Dendritic cell treated with granulocyte-macrophage colony-stimulating factor and Interleukin-4, amounts not matched to agents 40 ng/mL and 50 ng/mL, for 4 days (primary cell): ENCODE measurements at regions not wholly inside any gene's neighbourhood (a gene's known extent, or its start where the extent isn't known, plus 50 kb on each side); places are given as distances from the start of the nearest gene placed in this dataset.
"Not testable (repeated sequence)": the region's sequence is repeated elsewhere in the genome, so short reads cannot be mapped to it uniquely, and the experiment has no call there.

ENCODE experiments used
- H3K27ac Mint-ChIP-seq: one replicate; pipeline ENCODE4 v1.8.0; 2022; ENCODE audit warnings: mild to moderate bottlenecking, mixed read lengths
- H3K27me3 Mint-ChIP-seq: one replicate; pipeline ENCODE4 v1.8.0; 2022; ENCODE audit warnings: mild to moderate bottlenecking, mixed read lengths
- H3K36me3 Mint-ChIP-seq: one replicate; pipeline ENCODE4 v1.8.0; 2022; ENCODE audit warnings: low read depth, mixed read lengths
- H3K4me1 Mint-ChIP-seq: one replicate; pipeline ENCODE4 v1.8.0; 2022; ENCODE audit warnings: low read depth, mixed read lengths
- H3K4me3 Mint-ChIP-seq: one replicate; pipeline ENCODE4 v1.8.0; 2022; ENCODE audit warnings: mild to moderate bottlenecking, moderate library complexity, mixed read lengths
- H3K9me3 Mint-ChIP-seq: one replicate; pipeline ENCODE4 v1.8.0; 2022; ENCODE audit warnings: mixed read lengths
- intact Hi-C: fragments of 100-400 bp; cut with micrococcal nuclease; formaldehyde crosslinking; loops from one replicate; pipeline ENCODE4 v1.15.0; 2022

DNA sequence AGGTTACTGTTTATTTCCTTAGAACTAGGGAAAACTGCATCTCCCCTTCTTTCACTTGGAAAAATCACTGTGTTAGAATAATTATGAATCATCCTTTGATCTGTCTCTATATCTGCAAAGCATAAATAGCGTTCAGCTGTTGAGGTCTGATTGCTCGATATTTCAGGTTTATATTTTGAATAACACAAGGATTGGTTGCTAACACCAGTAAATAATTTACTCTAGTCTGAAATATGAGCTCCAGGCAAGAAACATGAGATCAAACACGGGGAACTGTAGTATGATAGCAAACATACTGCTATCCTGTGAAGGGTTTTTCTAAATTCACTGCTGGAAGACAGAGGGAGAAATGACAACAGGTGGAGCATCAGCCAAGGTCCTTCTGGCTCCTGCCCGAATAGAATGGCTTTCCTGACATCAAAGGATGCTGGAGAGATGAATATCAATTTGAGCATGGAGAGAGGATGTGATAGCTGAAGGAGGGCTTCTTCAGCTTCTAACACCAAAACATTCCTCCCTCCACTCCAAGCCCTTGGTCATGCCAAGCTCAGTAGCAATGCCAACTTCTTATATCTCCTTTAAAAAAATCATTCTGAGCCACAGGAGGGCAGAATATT, 450.3 kb downstream of the SHISA9 start:
- H3K27ac Mint-ChIP-seq = no peak overlapping the region
- H3K27me3 Mint-ChIP-seq = no peaks in the 10 kb centered on the region
- no peak overlapping the region for H3K4me3 Mint-ChIP-seq
- intact Hi-C loops = no loop called here
- H3K4me1 Mint-ChIP-seq = no peaks in the 10 kb centered on the region
- no peaks in the 10 kb centered on the region for H3K36me3 Mint-ChIP-seq
- peaks cover 12% of the 10 kb centered on the region for H3K9me3 Mint-ChIP-seq

DNA sequence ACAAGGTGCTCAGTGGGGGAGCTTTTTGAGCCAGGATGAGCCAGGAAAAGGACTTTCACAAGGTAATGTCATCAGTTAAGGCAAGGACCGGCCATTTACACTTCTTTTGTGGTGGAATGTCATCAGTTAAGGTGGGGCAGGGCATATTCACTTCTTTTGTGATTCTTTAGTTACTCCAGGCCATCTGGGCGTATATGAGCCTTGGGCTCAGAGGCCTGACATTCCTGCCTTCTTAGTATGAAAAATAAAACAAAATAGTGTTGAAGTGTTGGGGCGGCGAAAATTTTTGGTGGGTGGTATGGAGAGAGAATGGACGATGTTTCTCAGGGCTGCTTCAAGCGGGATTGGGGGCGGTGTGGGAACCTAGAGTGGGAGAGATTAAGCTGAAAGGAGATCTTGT, 451.4 kb downstream of the SHISA9 start:
- H3K27ac Mint-ChIP-seq, H3K36me3 Mint-ChIP-seq, H3K4me3 Mint-ChIP-seq, H3K4me1 Mint-ChIP-seq, intact Hi-C loops, H3K27me3 Mint-ChIP-seq: not testable (repeated sequence)
- peaks cover 20% of the 10 kb centered on the region for H3K9me3 Mint-ChIP-seq

DNA sequence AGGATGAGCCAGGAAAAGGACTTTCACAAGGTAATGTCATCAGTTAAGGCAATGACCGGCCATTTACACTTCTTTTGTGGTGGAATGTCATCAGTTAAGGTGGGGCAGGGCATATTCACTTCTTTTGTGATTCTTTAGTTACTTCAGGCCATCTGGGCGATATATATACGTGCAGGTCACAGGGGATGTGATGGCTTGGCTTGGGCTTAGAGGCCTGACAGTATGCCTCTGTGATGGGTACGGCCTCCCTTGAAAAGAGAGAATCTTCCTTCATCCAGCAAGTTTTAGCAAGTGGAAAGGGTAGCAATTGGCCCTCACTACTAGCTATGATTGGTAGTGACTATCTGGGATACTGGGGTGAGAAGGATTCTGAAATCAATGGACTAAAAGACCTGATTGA, 456.4 kb downstream of the SHISA9 start:
- H3K4me1 Mint-ChIP-seq, H3K27me3 Mint-ChIP-seq, H3K27ac Mint-ChIP-seq, H3K36me3 Mint-ChIP-seq, H3K4me3 Mint-ChIP-seq, intact Hi-C loops: not testable (repeated sequence)
- H3K9me3 Mint-ChIP-seq = peaks cover 42% of the 10 kb centered on the region

DNA sequence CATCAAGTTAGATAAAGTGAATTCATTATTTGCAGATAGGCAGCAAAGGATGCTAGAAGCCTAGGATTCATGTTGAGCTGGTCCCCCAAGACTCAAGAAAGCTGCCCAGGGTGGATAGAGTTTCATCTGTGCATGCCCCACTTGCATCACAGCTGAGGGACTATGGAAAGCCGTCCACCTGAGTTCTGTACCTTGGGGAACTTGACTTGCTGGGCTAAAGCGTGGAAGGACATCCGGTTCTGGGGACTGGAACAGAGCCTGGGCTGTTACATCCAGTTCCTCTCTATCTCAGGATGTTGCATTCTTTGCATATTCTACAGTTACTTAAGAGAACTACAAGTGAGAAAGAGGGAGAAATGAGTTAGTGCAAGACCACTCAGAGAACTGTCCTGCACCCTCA, 458.4 kb downstream of the SHISA9 start:
- Mint-ChIP-seq H3K4me3 (no peak overlapping the region), H3K4me1 (no peaks in the 10 kb centered on the region), H3K27me3 (no peaks in the 10 kb centered on the region), H3K9me3 (peaks cover 42% of the 10 kb centered on the region), H3K27ac (no peak overlapping the region), H3K36me3 (no peaks in the 10 kb centered on the region)
- intact Hi-C loops = no loop called here

DNA sequence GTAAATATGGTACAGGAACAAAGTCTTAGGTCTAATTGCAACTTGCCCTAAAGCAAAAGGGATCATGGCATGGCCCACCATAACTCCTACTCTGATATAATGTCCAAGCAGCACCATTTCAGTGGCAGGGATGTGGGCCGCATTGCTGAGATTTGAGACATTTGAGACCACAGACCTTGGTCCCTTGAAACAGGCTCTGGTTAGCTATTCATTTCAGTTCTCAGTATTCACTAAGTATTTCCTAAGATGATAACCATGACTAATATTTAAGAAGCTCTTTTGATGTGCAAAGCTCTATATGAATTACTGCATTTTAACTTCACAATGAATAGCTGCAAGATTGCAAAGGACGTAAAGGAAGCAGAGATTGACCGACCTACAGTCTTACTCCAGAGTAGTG, 471.0 kb downstream of the SHISA9 start:
- Mint-ChIP-seq H3K9me3 (no peaks in the 10 kb centered on the region), H3K4me1 (no peaks in the 10 kb centered on the region), H3K27me3 (no peaks in the 10 kb centered on the region), H3K4me3 (no peak overlapping the region), H3K36me3 (no peaks in the 10 kb centered on the region), H3K27ac (no peak overlapping the region)
- intact Hi-C loops = no loop called here

DNA sequence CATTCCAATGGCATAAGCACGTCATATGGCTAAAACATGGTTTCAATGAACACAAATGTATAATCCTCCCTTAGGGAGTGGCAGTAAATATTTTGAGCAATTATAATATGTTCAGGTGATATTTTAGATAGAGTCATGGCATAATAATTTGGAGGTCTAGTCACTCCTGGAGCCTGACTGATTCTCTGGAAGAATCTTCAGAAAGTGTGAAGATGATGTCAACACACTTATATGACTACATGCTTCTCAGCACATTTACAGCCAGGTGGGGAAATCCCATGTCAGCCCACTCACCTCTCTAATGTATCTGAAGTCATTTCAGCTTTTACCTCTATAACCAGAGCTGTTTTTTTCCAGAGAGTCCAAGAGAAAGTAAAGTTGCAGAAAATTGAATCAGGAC, 474.8 kb downstream of the SHISA9 start:
- H3K36me3 Mint-ChIP-seq = no peaks in the 10 kb centered on the region
- no peak overlapping the region for H3K4me3 Mint-ChIP-seq
- H3K9me3 Mint-ChIP-seq = peaks cover 6% of the 10 kb centered on the region
- intact Hi-C loops = no loop called here
- H3K27ac Mint-ChIP-seq = no peak overlapping the region
- H3K27me3 Mint-ChIP-seq = no peaks in the 10 kb centered on the region
- H3K4me1 Mint-ChIP-seq = no peaks in the 10 kb centered on the region

DNA sequence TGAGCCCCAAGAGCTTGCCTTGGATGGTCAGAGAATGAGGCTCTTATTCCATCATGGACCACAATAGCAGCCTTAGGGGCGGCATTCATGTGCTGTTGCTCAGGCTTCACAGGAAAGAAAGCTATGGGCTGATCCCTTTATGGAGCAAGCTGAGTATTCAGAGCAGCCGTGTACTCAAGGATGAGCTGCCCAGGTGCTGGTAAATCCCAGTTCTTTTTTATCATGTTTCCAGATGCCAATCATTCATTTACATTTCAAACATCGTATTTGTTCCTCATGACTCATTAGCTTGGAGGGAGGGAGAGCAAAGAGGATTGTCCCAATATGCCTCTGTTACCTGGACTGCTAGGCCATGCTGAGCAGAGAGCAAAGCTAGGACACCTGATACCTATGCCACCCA, 475.7 kb downstream of the SHISA9 start:
- no peak overlapping the region for H3K4me3 Mint-ChIP-seq
- no peaks in the 10 kb centered on the region for H3K27me3 Mint-ChIP-seq
- H3K9me3 Mint-ChIP-seq = peaks cover 9% of the 10 kb centered on the region
- H3K4me1 Mint-ChIP-seq = no peaks in the 10 kb centered on the region
- H3K36me3 Mint-ChIP-seq = no peaks in the 10 kb centered on the region
- no peak overlapping the region for H3K27ac Mint-ChIP-seq
- intact Hi-C loops = no loop called here

DNA sequence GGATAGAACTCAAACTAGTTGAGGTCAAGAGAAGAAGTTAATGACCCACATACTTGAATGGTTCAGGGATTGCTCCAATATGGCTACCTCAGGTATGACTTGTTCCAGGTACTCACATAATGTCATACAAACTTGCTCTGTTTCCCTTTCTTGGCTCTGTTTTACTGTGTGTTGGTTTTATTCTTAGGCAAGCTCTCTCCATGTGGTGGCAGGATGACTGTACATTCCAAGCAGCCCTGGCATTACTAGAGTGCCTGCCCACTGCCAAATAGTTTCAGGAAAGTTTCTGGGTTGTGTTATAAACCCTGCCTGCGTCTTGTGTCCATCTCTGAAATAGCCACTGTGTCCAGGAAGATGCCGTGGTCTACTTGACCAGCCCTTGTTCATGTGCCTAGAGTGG, 476.8 kb downstream of the SHISA9 start:
- H3K4me3 Mint-ChIP-seq = no peak overlapping the region

DNA sequence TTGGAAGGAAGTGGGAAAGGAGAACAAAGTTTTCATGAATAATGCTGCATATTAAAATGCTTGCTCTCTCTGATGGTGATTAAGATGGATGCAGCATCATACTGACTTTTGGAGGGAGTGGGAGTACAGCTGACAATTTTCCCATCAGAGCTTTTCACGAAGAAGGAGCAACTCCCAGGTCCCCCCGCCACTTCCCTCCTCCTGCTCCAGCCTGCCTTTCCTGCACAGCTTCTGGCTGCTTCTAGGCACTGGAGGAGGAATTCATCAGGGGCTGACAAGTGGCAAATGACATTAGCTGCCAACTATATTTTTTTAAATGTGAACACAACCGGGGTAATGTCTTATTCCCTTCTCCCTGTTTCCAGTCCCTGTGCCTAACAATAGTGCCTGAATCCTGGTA, 477.9 kb downstream of the SHISA9 start:
- no peak overlapping the region for H3K27ac Mint-ChIP-seq
- H3K4me3 Mint-ChIP-seq = no peak overlapping the region
- peaks cover 26% of the 10 kb centered on the region for H3K9me3 Mint-ChIP-seq
- no peaks in the 10 kb centered on the region for H3K27me3 Mint-ChIP-seq
- intact Hi-C loops = no loop called here
- no peaks in the 10 kb centered on the region for H3K4me1 Mint-ChIP-seq
- H3K36me3 Mint-ChIP-seq = no peaks in the 10 kb centered on the region

More for the DNA sequence above, 476.8 kb downstream of the SHISA9 start:
- no peak overlapping the region for H3K27ac Mint-ChIP-seq
- H3K27me3 Mint-ChIP-seq = no peaks in the 10 kb centered on the region
- intact Hi-C loops = no loop called here
- H3K9me3 Mint-ChIP-seq = peaks cover 15% of the 10 kb centered on the region
- no peaks in the 10 kb centered on the region for H3K4me1 Mint-ChIP-seq
- no peaks in the 10 kb centered on the region for H3K36me3 Mint-ChIP-seq

DNA sequence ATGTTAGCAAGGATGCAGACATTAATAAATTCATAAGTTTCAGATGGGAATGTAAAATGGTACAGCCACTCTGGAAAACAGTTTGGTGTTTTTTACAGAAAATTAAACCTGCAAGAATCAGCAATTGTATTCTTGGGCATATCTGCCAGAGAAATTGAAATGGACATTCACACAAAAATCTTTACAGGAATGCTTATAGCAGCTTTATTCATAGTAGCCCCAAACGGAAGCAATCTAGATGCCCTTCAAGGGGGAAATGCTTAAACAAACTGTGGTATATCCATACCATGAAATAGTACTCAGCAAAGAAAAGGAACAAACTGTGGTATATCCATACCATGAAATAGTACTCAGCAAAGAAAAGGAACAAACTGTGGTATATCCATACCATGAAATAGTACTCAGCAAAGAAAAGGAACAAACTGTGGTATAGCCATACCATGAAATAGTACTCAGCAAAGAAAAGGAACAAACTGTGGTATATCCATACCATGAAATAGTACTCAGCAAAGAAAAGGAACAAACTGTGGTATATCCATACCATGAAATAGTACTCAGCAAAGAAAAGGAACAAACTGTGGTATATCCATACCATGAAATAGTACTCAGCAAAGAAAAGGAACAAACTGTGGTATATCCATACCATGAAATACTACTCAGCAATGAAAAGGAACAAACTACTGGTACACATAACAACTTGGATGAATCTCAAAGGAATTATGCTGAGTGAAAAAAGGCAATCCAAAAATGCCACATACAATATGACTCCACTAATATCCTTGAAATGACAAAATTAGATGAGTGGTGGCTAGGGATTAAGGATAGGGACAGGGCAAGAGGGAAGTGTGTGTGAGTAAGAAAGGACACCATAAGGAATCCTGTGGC, 484.0 kb downstream of the SHISA9 start:
- intact Hi-C loops = not testable (repeated sequence)
- H3K9me3 Mint-ChIP-seq = peaks cover 46% of the 10 kb centered on the region

DNA sequence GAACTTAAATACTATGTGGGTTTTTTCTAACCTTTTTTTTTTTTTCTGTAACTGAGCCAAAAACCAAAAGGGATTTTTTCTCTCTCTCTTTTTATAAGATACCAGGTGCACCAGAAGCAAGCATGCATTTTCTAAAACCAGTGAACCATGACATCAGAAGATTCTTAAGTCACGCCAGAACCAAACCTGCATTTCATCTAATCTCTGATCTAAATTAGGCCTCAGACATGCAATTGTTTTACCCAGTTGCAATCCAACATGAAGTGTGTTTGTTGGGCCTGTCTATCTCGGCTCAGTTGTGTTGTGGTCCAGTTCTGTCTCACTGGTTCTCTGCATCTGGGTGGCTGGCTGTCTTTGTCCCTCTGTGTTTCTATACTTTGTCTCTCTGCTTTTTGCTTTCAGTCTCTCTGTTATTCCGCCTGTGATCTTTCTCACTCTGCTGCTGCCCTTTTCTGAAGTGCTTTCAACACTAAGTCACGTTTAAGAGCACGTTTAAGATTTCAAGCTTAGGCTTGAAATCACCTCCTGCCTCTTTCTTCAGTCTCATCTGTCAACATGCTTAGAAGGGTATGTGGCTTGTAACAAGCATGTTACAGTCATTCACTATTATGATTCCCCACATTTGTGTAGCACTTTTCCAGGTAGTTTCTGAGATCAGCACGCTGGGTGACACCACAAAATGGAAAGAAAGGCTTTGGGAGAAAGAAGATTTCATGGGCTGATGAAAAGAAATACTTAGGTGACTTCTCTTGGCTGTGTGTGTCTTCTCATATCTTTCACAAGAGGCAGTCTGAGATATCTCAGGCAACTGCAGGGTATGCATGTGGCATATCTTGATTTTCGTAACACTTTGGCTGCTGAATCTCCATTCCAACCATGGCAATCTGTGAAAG, 488.9 kb downstream of the SHISA9 start:
- H3K27me3 Mint-ChIP-seq = no peaks in the 10 kb centered on the region
- no peaks in the 10 kb centered on the region for H3K36me3 Mint-ChIP-seq
- no peak overlapping the region for H3K4me3 Mint-ChIP-seq
- H3K27ac Mint-ChIP-seq = no peak overlapping the region
- intact Hi-C loops = no loop called here
- peaks cover 9% of the 10 kb centered on the region for H3K9me3 Mint-ChIP-seq
- no peaks in the 10 kb centered on the region for H3K4me1 Mint-ChIP-seq

More for the DNA sequence above, 484.0 kb downstream of the SHISA9 start:
- H3K27ac Mint-ChIP-seq, H3K4me3 Mint-ChIP-seq, H3K36me3 Mint-ChIP-seq, H3K27me3 Mint-ChIP-seq, H3K4me1 Mint-ChIP-seq: not testable (repeated sequence)

DNA sequence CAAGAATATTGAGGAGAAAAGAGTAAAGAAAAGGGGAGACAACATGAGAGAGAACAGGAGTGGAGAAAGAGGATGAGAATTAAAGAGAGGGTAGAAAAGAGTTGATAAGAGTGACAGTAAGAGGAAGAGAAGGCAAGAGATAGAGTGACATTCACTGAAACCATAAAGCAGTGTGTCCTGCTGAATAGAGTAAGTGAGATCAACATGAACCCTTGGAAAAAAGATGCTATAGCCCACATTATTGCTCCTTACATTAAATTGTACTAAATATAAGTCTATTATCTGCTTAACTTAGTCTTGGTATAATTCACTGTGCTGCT, 489.5 kb downstream of the SHISA9 start:
- no peaks in the 10 kb centered on the region for H3K36me3 Mint-ChIP-seq
- no peak overlapping the region for H3K27ac Mint-ChIP-seq
- no peaks in the 10 kb centered on the region for H3K4me1 Mint-ChIP-seq
- peaks cover 3% of the 10 kb centered on the region for H3K9me3 Mint-ChIP-seq
- intact Hi-C loops = no loop called here
- no peak overlapping the region for H3K4me3 Mint-ChIP-seq
- no peaks in the 10 kb centered on the region for H3K27me3 Mint-ChIP-seq

DNA sequence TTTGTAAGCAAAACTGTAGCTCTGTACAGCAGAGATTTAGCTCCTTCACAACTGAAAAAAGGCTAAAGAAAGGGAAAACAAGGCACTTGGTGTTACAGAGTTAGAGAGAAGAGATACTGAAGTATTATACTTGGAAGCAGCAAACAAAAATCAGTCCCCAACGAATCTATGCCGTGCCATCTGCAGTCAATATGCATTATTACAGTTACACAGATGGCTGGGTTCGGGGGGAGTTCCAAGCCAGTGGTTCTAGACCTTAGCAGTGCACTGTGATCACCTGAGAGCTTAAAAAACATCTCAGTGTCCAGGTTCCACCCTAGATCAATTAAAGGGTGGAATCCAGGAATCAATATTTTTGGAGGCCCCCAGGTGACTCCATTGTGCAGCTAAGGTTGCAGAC, 489.9 kb downstream of the SHISA9 start:
- intact Hi-C loops = no loop called here
- Mint-ChIP-seq H3K9me3 (no peaks in the 10 kb centered on the region), H3K27me3 (no peaks in the 10 kb centered on the region), H3K4me3 (no peak overlapping the region), H3K4me1 (no peaks in the 10 kb centered on the region), H3K27ac (no peak overlapping the region), H3K36me3 (no peaks in the 10 kb centered on the region)

DNA sequence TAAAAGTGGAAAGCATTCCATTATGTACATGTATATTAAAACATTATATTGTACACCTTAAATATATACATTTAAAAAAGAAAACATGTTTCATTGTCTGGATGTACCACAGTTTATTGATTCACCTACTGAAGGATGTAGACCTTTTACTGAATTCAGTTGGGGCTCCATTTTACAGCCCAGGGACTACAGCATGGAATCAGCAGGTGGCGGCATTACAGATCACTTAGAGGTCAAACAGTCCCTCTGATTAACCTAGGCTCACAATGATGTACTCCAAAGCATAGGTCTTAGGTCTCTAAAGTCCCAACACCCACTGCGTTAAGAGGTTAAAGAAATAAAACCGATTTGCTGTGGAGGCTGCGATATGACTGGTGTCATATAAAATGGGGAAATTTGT, 490.9 kb downstream of the SHISA9 start:
- H3K4me3 Mint-ChIP-seq = no peak overlapping the region
- intact Hi-C loops = no loop called here
- no peaks in the 10 kb centered on the region for H3K27me3 Mint-ChIP-seq
- H3K4me1 Mint-ChIP-seq = no peaks in the 10 kb centered on the region
- H3K9me3 Mint-ChIP-seq = no peaks in the 10 kb centered on the region
- H3K36me3 Mint-ChIP-seq = no peaks in the 10 kb centered on the region
- no peak overlapping the region for H3K27ac Mint-ChIP-seq
